HUES64 (cell line): ENCODE measurements at regions not wholly inside any gene's neighbourhood (a gene's known extent, or its start where the extent isn't known, plus 50 kb on each side); places are given as distances from the start of the nearest gene placed in this dataset.

ENCODE experiments used
- H3K27ac ChIP-seq: 2 replicates; pipeline ENCODE4 v1.7.0; 2013; ENCODE audit warnings: low read depth, low read length, inconsistent platforms
- H3K27me3 ChIP-seq: 2 replicates; pipeline ENCODE4 v1.6.1; 2013; ENCODE audit warnings: mild to moderate bottlenecking, low read length; ENCODE audit not compliant: insufficient read depth
- H3K36me3 ChIP-seq: 2 replicates; pipeline ENCODE4 v1.6.1; 2013; ENCODE audit warnings: mild to moderate bottlenecking, low read length; ENCODE audit not compliant: insufficient read depth
- H3K4me1 ChIP-seq: 2 replicates; pipeline ENCODE4 v1.6.1; 2013; ENCODE audit warnings: mild to moderate bottlenecking, low read length, moderate library complexity; ENCODE audit not compliant: insufficient read depth
- H3K4me3 ChIP-seq: 2 replicates; pipeline ENCODE4 v1.5.1; 2013; ENCODE audit warnings: mild to moderate bottlenecking, low read length, moderate library complexity
- H3K9ac ChIP-seq: 2 replicates; pipeline ENCODE4 v1.6.1; 2013; ENCODE audit warnings: mild to moderate bottlenecking, low read depth, low read length
- H3K9me3 ChIP-seq: 2 replicates; pipeline ENCODE4 v1.6.1; 2013; ENCODE audit warnings: low read depth, low read length; ENCODE audit not compliant: insufficient read depth
- WGBS: fragments of 150-250, 120-280 bp; methylation state at CpG from one replicate; pipeline ENCODE4 v1.1.7; 2013; ENCODE audit warnings: missing lambda C conversion rate; 5-methylcytosine and 5-hydroxymethylcytosine counted together

DNA sequence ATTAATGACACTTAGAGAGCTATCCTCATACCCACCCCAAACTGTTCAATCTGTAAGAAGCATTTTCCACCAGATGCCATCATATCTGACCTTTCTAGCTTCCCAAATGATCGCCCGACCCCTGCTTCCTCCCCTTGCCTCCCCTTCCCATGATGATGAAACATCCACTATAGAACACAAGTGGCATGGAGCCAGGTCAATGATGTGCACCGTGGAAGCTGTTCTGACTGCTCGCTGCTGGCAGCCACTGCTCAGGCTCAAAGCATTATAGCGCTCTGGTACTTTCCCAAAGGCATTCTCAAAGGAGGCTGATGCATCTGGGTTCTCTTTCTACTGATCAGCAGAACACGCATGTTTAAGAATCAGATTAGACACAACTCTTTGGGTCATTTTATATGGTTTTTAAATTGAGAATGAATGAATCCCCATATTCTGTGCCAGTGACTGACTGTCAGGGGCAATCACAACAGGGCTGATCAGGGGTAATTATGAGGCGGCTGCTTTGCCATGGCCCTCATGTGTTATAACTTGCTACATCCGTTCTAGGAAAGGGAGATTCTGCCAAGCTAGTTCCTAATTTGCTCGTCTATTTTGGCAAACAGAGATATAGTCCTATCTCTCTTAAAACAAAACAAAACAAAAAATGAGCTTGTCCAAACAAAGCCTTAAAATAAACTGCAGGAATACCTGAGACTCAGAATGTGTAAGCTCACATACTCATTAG, 343.7 kb downstream of the ENC1 start:
- H3K36me3 ChIP-seq, result no peaks in the 10 kb centered on the region
- H3K27ac ChIP-seq, result no peak overlapping the region
- no peaks in the 10 kb centered on the region for H3K27me3 ChIP-seq
- H3K4me3 ChIP-seq, result no peak overlapping the region
- no peak overlapping the region for H3K9ac ChIP-seq
- H3K4me1 ChIP-seq, result no peaks in the 10 kb centered on the region
- WGBS, result 95% methylated on average over 9 of the region's 9 CpGs
- no peaks in the 10 kb centered on the region for H3K9me3 ChIP-seq

DNA sequence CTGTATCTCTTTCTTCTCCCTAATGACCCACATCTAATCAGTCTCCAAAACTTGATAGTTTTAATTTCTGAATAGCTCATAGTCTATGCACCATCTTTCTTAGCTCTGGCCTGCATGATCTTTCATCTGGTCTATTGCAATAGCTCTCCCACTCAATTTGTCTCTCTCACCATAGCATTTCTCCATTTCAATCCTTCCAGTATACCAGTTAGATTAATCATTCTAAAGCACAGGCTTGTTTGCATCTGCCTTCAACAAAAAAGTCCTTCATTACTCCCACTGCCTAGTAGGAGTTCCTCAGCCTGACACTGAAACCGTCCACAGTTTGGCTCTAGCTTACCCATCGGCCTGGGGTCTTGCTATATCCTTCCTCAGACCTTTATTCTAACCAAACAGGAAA, 344.9 kb downstream of the ENC1 start:
- Histone ChIP-seq H3K27ac (no peak overlapping the region), H3K4me3 (no peak overlapping the region), H3K27me3 (no peaks in the 10 kb centered on the region), H3K9me3 (no peaks in the 10 kb centered on the region), H3K4me1 (no peaks in the 10 kb centered on the region), H3K9ac (no peak overlapping the region), H3K36me3 (no peaks in the 10 kb centered on the region)
- WGBS, result 92% methylated on average over 2 of the region's 2 CpGs

DNA sequence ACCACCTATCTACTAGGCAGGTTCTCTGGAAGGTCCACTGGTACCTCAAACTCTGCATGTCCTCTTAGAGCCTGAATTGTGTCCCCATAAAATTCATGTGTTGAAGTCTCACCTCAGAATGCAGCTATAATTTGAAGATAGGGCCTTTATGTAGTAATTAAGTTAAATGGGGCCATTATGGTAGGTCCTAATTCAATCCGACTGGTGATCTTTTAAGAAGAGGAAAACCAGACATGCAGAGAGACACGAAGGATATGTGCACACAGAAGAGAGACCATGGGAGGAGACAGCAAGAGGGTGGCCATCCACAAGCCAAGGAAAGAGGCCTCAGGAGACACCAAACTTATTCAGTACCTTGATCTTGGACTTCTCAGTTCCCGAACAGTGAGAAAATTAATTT, 345.4 kb downstream of the ENC1 start:
- no peaks in the 10 kb centered on the region for H3K9me3 ChIP-seq
- WGBS, result 90% methylated on average over 3 of the region's 3 CpGs
- H3K4me3 ChIP-seq, result no peak overlapping the region
- H3K27me3 ChIP-seq, result no peaks in the 10 kb centered on the region
- no peaks in the 10 kb centered on the region for H3K4me1 ChIP-seq
- no peaks in the 10 kb centered on the region for H3K36me3 ChIP-seq
- no peak overlapping the region for H3K27ac ChIP-seq
- no peak overlapping the region for H3K9ac ChIP-seq

DNA sequence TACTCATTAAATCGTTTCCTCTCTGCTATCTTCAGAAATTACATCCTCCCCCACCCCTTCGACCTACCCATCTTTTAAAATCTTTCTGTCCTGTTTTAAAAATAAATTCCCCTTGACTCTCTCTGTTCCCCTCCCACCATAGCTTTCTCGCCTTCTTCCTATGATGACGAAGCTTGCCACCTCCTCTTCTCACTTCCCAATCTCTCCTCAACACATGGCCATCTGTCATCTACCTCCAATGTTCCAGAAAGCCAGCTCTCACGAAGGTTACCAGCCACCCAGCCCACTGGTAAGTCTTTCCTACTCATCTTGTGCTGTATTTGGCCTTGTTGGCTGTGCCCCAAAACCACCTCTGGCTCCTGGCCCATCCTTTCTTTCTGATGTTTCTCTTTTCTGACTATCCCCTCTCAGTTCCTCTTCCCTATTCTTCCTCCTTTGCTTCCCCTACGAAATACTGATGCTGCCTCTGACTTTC, 346.3 kb downstream of the ENC1 start:
- Histone ChIP-seq H3K4me3 (no peak overlapping the region), H3K4me1 (no peaks in the 10 kb centered on the region), H3K36me3 (no peaks in the 10 kb centered on the region), H3K27me3 (no peaks in the 10 kb centered on the region), H3K9me3 (no peaks in the 10 kb centered on the region), H3K27ac (no peak overlapping the region), H3K9ac (no peak overlapping the region)
- WGBS, result 90% methylated on average over 6 of the region's 6 CpGs

DNA sequence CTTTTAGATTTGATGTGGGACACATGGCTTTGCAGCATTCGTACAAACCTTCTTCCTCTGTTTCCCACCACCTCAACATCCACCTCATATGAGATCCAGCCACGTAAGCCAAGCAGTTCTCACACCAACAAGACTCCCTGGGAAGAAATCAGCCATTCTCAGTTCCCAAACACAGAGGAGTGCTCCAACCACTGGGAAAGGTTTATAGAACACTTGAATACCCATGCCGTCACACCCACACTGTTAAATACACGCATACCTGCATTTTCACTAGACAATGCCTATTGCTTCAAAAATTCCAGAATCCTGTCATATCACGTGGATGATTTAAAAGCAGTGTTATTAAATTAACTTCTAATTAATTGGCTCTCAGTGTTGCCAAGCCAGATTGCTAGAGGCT, 347.3 kb downstream of the ENC1 start:
- Histone ChIP-seq H3K9me3 (no peaks in the 10 kb centered on the region), H3K27ac (no peak overlapping the region), H3K9ac (no peak overlapping the region), H3K36me3 (no peaks in the 10 kb centered on the region), H3K27me3 (no peaks in the 10 kb centered on the region), H3K4me1 (no peaks in the 10 kb centered on the region), H3K4me3 (no peak overlapping the region)
- WGBS, result 87% methylated on average over 5 of the region's 5 CpGs

DNA sequence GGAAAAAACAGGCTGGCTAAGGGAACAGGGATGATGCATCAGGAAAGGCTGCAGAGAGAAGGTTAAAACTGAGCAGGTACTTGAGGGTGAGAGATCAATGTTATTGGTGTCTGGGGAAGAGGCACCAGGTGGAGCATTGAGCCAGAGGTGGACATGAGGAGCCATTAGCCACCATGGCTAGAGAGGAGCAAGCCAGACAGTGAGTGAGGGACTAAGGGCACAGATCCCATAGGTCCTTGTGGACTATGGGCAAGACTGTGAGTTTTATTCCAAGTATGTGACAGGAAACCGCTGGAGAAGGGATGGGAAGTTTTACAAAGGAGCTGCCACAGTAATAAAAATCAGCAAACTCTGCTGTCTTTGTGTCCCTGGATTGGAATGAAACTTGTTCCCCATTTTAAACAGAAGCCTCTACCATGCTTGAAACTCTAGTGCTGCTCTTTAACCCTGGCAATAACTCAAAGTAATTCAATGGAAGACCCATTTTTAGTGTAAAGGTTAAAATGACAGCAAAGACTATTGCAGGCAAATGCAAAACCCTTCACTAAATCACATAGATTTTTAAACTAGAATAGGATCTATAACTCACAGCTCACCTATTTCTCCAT, 349.8 kb downstream of the ENC1 start:
- Histone ChIP-seq H3K9ac (no peak overlapping the region), H3K27ac (no peak overlapping the region), H3K4me3 (no peak overlapping the region), H3K4me1 (no peaks in the 10 kb centered on the region), H3K9me3 (no peaks in the 10 kb centered on the region), H3K27me3 (no peaks in the 10 kb centered on the region), H3K36me3 (no peaks in the 10 kb centered on the region)
- 96% methylated on average over 1 of the region's 1 CpG for WGBS

DNA sequence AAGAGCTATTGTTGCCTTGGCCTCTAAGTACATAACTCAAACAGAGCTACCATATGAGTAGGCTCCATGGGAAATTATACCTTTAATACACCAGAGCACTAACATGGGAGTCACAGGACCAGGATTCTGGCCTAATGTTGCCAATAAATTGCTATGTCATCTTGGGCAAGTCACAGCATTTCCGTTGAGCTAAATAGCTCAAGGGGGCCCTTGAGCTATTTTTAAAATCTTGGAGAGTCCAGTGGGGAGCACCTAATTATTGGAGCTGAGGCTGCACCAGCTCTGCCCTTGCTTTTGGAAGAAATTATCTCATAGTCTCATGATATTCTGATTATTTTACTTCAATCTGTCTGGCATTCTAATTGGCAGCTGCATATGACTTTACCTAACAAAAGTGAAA, 350.8 kb downstream of the ENC1 start:
- Histone ChIP-seq H3K9ac (no peak overlapping the region), H3K36me3 (no peaks in the 10 kb centered on the region), H3K27me3 (no peaks in the 10 kb centered on the region), H3K4me1 (no peaks in the 10 kb centered on the region), H3K4me3 (no peak overlapping the region), H3K9me3 (no peaks in the 10 kb centered on the region), H3K27ac (no peak overlapping the region)
- 84% methylated on average over 1 of the region's 1 CpG for WGBS

DNA sequence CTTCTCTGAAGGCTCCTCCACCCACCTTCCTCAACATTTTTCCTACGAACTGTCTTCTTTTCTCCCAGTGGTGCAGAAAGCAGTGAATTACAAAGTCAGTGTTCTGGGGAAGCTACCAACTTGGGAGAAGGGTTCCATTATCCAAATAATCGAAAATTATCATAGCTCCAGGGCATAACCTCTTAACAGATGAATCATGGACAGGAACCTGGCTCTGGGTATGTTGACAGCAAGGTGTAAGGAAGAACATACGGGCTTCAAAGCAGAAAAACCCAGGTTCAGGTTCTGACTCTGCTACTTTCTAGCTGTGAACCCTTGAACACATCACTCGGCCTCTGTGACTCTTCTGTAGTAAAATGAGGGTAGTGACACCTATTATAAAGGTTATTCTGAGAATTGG, 351.3 kb downstream of the ENC1 start:
- Histone ChIP-seq H3K36me3 (no peaks in the 10 kb centered on the region), H3K27me3 (no peaks in the 10 kb centered on the region), H3K4me1 (no peaks in the 10 kb centered on the region), H3K9ac (no peak overlapping the region), H3K27ac (no peak overlapping the region), H3K9me3 (no peaks in the 10 kb centered on the region), H3K4me3 (no peak overlapping the region)
- WGBS, result 93% methylated on average over 4 of the region's 4 CpGs

DNA sequence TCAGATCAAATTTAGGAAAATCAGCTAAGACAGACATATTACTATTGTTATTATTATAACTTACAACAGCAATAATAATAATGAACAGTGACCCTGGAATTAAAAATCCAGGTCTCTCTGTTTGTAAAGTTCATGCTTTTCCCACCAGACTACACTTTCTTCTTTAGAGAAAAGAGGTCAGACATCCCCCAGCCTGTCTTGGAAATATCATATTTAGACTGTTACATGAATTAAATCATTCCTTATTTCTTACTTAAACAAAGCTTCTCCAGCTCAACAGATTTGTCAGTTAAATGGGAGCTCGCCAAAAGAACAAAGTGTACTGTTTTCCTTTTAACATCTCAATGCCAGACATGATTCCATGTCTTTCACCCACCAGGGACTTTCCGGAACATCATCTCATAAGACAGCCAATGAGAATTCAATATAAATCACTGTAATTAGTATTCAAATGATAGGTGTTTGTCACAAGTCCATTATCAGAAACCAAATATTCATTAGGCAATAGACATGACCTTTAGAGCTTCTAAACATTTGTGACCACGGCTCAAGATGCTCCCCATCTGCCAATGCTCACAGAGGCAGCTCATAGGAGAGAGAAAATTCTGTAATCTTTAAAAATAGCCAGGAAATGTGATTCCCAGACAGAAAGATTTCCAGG, 351.9 kb downstream of the ENC1 start:
- no peaks in the 10 kb centered on the region for H3K36me3 ChIP-seq
- no peaks in the 10 kb centered on the region for H3K9me3 ChIP-seq
- WGBS, result 87% methylated on average over 3 of the region's 3 CpGs
- H3K4me1 ChIP-seq, result no peaks in the 10 kb centered on the region
- H3K27ac ChIP-seq, result no peak overlapping the region
- H3K4me3 ChIP-seq, result no peak overlapping the region
- H3K27me3 ChIP-seq, result no peaks in the 10 kb centered on the region
- H3K9ac ChIP-seq, result no peak overlapping the region

DNA sequence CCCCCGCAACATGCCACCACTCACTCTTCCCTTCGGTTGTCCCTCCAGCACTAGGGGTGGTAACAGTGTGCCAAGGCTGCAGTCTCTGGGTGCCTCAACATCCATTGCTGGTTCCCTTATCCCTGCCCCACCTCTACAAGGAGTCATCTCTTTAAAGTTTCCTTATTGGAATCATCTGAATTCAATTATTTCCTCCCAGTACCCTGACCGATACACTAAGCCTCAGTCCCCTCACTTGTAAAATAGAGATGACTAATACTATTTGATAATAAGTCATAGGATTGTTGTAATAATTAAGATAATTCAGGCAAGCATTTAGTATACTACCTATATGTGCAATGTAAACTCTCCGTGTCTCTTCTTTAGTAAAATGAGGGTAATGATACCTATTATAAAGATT, 352.5 kb downstream of the ENC1 start:
- Histone ChIP-seq H3K27ac (no peak overlapping the region), H3K9ac (no peak overlapping the region), H3K4me3 (no peak overlapping the region), H3K27me3 (no peaks in the 10 kb centered on the region), H3K36me3 (no peaks in the 10 kb centered on the region), H3K9me3 (no peaks in the 10 kb centered on the region), H3K4me1 (peaks cover 4% of the 10 kb centered on the region; the same call in 1 of the 2 replicates)
- WGBS, result 97% methylated on average over 2 of the region's 4 CpGs
